Spleen (tissue), 11 donors: ENCODE measurements at regions not wholly inside any gene's neighbourhood (a gene's known extent, or its start where the extent isn't known, plus 50 kb on each side); places are given as distances from the start of the nearest gene placed in this dataset.
"Not testable (repeated sequence)": the region's sequence is repeated elsewhere in the genome, so short reads cannot be mapped to it uniquely, and the experiment has no call there.

Experiments used
- DNase-seq: peaks from one replicate; pipeline ENCODE4 v3.0.0-alpha.2; 2020
- H3K27ac ChIP-seq, 8 donors: fragments of 200-600 bp; sonication (generic) in 7 of 8; 1 replicate in 4 of 8; 2 replicates in 4 of 8; pipeline versions ENCODE4 v1.5.0 to v1.8.0; 2016 to 2021; ENCODE audit warnings: inconsistent platforms in 4 of 8, mild to moderate bottlenecking in 4 of 8, moderate library complexity in 1 of 8
- H3K27me3 ChIP-seq, 7 donors: fragments of 200-600 bp; sonication (generic) in 6 of 7; replicated peaks in 1 of 7; 1 replicate in 4 of 7; 2 replicates in 3 of 7; pipeline versions ENCODE4 v1.5.0 to v1.8.0; 2016 to 2021; ENCODE audit warnings: inconsistent platforms in 3 of 7, mild to moderate bottlenecking in 1 of 7
- H3K36me3 ChIP-seq, 6 donors: fragments of 200-600 bp; sonication (generic) in 5 of 6; 1 replicate in 4 of 6; 2 replicates in 2 of 6; pipeline versions ENCODE4 v1.5.0 to v1.8.0; 2016 to 2021; ENCODE audit warnings: inconsistent platforms in 2 of 6
- H3K4me1 ChIP-seq, 6 donors: fragments of 200-600 bp; sonication (generic) in 5 of 6; 1 replicate in 3 of 6; 2 replicates in 3 of 6; pipeline versions ENCODE4 v1.5.0 to v1.8.0; 2016 to 2021; ENCODE audit warnings: inconsistent platforms in 3 of 6
- H3K4me3 ChIP-seq, 8 donors: fragments of 200-600 bp; sonication (generic) in 7 of 8; 1 replicate in 4 of 8; 2 replicates in 4 of 8; pipeline versions ENCODE4 v1.5.0 to v1.8.0; 2016 to 2021; ENCODE audit warnings: inconsistent platforms in 4 of 8, mild to moderate bottlenecking in 4 of 8, moderate library complexity in 2 of 8
- H3K9me3 ChIP-seq, 8 donors: fragments of 200-600 bp; sonication (generic) in 7 of 8; 1 replicate in 4 of 8; 2 replicates in 4 of 8; pipeline versions ENCODE4 v1.5.0 to v1.8.0; 2016 to 2021; ENCODE audit warnings: inconsistent platforms in 4 of 8
- CTCF ChIP-seq, 11 experiments: fragments of 200-600 bp in 7 of 11; fragments of 450-650 bp in 4 of 11; sonication (generic) in 4 of 11; IDR thresholded peaks in 8 of 11; conservative IDR thresholded peaks in 3 of 11; 1 replicate in 7 of 11; 2 replicates in 4 of 11; pipeline versions ENCODE4 v1.4.0 to v1.8.0; 2016 to 2021; ENCODE audit warnings: antibody characterized with exemption in 11 of 11, inconsistent platforms in 4 of 11, mild to moderate bottlenecking in 1 of 11
- POLR2A ChIP-seq, 3 donors: fragments of 450-650 bp; IDR thresholded peaks; one replicate each; pipeline ENCODE4 v1.5.1; 2017; ENCODE audit warnings: antibody characterized with exemption in 3 of 3, mild to moderate bottlenecking in 1 of 3
- POLR2AphosphoS5 ChIP-seq, 3 donors: sonication (generic); formaldehyde crosslinking; IDR thresholded peaks; one replicate each; pipeline ENCODE4 v1.5.1; 2017; ENCODE audit warnings: antibody characterized with exemption in 3 of 3
- WGBS, 5 donors: extraction: QIAGEN DNeasy Blood & Tissue Kit in 3 of 5; methylation state at CpG; one replicate each; pipeline versions ENCODE4 v1.1.5 to v1.1.7; 2013 to 2018; 5-methylcytosine and 5-hydroxymethylcytosine counted together
- intact Hi-C: fragments of 100-400 bp; cut with DNase I; formaldehyde crosslinking; loops from one replicate; pipeline ENCODE4 v1.15.0; 2023; ENCODE audit warnings: low total_unique reads
- donor health status: healthy with polysubstance abuse.
- donor health status: DM: no; HTN: no; CAD: no; lungs with moderate emphysema.
- donor health status: DM: no; HTN: no; CAD: no.
- donor health status: Bipolar disorder and iron deficiency.
- donor health status: healthy.
- donor health status: DM: no; HTN: no; CAD: no.
- donor health status: DM: yes; HTN: yes; CAD: no.

GRCh38 chr1:14165371-14165801, 433.1 kb upstream of the KAZN start:
- Histone ChIP-seq H3K27me3 (peaks cover 0 to 7% (median 0%) of the 10 kb centered on the region in 7 donors), H3K4me1 (peaks cover 0 to 5% (median 0%) of the 10 kb centered on the region in 6 donors), H3K27ac (no peak overlapping the region), H3K9me3 (peaks cover 0 to 12% (median 3%) of the 10 kb centered on the region in 8 donors), H3K4me3 (no peak overlapping the region), H3K36me3 (no peaks in the 10 kb centered on the region)
- intact Hi-C loops: no loop called here
- TF ChIP-seq POLR2AphosphoS5 (IDR thresholded peaks at IDR 0.05) (no peak), CTCF (IDR thresholded peaks at IDR 0.05 in 8 of 11, conservative IDR thresholded peaks at IDR 0.05 in 3 of 11) (no peak), POLR2A (IDR thresholded peaks at IDR 0.05) (no peak)
- no peak for DNase-seq
- WGBS, 5 donors: 13 to 34% (median 22%) methylated on average over 2 of the region's 2 CpGs

GRCh38 chr1:14167884-14168283, 430.6 kb upstream of the KAZN start:
- Histone ChIP-seq H3K36me3 (no peaks in the 10 kb centered on the region), H3K27me3 (peaks cover 0 to 13% (median 0%) of the 10 kb centered on the region in 7 donors), H3K9me3 (peaks cover 0 to 11% (median 7%) of the 10 kb centered on the region in 8 donors), H3K27ac (peak overlapping the region in 5 of 8 donors; percentile 14 to 65 (median 33)), H3K4me3 (no peak overlapping the region), H3K4me1 (peaks cover 0 to 5% (median 0%) of the 10 kb centered on the region in 6 donors)
- 59 to 78% (median 69%) methylated on average over 10 of the region's 10 CpGs for WGBS, 5 donors
- intact Hi-C loops: no loop called here
- TF ChIP-seq CTCF (IDR thresholded peaks at IDR 0.05 in 8 of 11, conservative IDR thresholded peaks at IDR 0.05 in 3 of 11) (no peak), POLR2AphosphoS5 (IDR thresholded peaks at IDR 0.05) (peak in 1 of 3 donors; percentile 22), POLR2A (IDR thresholded peaks at IDR 0.05) (no peak)
- DNase-seq: no peak

- no peak for TF ChIP-seq POLR2AphosphoS5 (IDR thresholded peaks at IDR 0.05)
- no peak for TF ChIP-seq POLR2A (IDR thresholded peaks at IDR 0.05)
- TF ChIP-seq CTCF (IDR thresholded peaks at IDR 0.05 in 8 of 11, conservative IDR thresholded peaks at IDR 0.05 in 3 of 11): no peak
- peaks cover 0 to 12% (median 4%) of the 10 kb centered on the region in 8 donors for H3K9me3 ChIP-seq
- peak overlapping the region in 5 of 8 donors; percentile 14 to 65 (median 33) for H3K27ac ChIP-seq
- peaks cover 0 to 13% (median 0%) of the 10 kb centered on the region in 7 donors for H3K27me3 ChIP-seq
- 69 to 83% (median 79%) methylated on average over 10 of the region's 10 CpGs for WGBS, 5 donors
- H3K36me3 ChIP-seq: no peaks in the 10 kb centered on the region
- no peak overlapping the region for H3K4me3 ChIP-seq
- peaks cover 0 to 5% (median 0%) of the 10 kb centered on the region in 6 donors for H3K4me1 ChIP-seq
- intact Hi-C loops: no loop called here
- DNase-seq: no peak
These were observed 430.0 kb upstream of the KAZN start for GRCh38 chr1:14168326-14169063.

- H3K4me3 ChIP-seq: no peak overlapping the region
- H3K4me1 ChIP-seq: no peaks in the 10 kb centered on the region
- H3K27me3 ChIP-seq: peaks cover 0 to 10% (median 0%) of the 10 kb centered on the region in 7 donors
- no peak for DNase-seq
- H3K9me3 ChIP-seq: peaks cover 0 to 12% (median 0%) of the 10 kb centered on the region in 8 donors
- 65 to 95% (median 87%) methylated on average over 5 of the region's 5 CpGs for WGBS, 5 donors
- H3K27ac ChIP-seq: no peak overlapping the region
- H3K36me3 ChIP-seq: no peaks in the 10 kb centered on the region
- no peak for TF ChIP-seq POLR2AphosphoS5 (IDR thresholded peaks at IDR 0.05)
- intact Hi-C loops: no loop called here
These were observed 424.9 kb upstream of the KAZN start for GRCh38 chr1:14173598-14173997.

GRCh38 chr1:14177866-14178265, 420.6 kb upstream of the KAZN start:
- 71 to 80% (median 75%) methylated on average over 5 of the region's 5 CpGs for WGBS, 5 donors
- intact Hi-C loops, H3K4me1 ChIP-seq, H3K9me3 ChIP-seq, H3K27ac ChIP-seq, H3K4me3 ChIP-seq, H3K36me3 ChIP-seq, DNase-seq: not testable (repeated sequence)
- peaks cover 0 to 35% (median 0%) of the 10 kb centered on the region in 7 donors for H3K27me3 ChIP-seq
